ENCODE measurements at regions not wholly inside any gene's neighbourhood (a gene's known extent, or its start where the extent isn't known, plus 50 kb on each side); places are given as distances from the start of the nearest gene placed in this dataset.

DNA sequence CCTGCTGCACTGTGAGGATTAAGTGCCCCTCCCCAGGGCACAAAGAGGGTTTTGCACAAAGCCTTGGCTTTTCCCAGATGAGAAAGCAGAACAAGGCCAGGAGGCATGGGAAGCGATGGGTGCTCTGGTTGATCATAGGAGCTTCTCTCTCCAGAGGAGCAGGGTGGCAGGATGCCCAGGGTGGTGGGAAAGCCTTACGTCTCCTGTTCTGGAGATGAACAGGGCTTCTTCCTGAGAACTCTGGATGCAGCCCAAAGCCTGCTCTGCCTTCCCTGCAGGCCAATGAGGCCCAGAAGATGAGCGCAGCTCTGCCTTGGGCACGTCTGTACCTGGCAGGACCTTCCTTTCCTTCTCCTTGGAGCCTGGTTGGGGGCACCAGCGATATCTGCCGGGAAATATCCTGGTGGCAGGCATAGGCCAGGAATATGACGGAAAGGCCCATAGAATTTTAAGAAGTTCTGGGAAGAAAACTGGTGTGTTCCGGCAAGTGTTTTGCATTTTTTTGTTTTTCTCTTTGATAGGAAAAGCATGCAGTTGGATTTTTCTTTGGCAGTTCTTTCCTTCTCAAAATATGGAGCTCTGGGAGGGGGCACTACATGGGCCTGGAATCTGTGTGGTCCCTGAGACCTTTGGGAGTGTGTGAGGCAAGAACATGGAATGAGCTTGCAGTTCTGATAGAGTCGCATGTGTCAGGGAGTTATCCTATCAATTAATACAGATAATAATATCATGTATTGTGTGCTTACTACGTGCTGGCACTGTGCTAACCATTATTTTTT lies 253.2 kb upstream of the KLF4 start:
- no peaks in the 10 kb centered on the region for H3K4me1 ChIP-seq (ENCODE audit: control insufficient read depth, insufficient read depth, low read length)
- H3K4me3 ChIP-seq (ENCODE audit: insufficient read depth, low read depth, low read length) = no peak overlapping the region
- no peaks in the 10 kb centered on the region for H3K9me3 ChIP-seq (ENCODE audit: control insufficient read depth, low read length)
- 93 to 95% methylated on average over 8 to 10 of the region's 10 CpGs for WGBS, 2 experiments
- H3K27me3 ChIP-seq (ENCODE audit: control insufficient read depth, insufficient read depth, low read length, poor library complexity, severe bottlenecking) = no peaks in the 10 kb centered on the region
- H3K27ac ChIP-seq (ENCODE audit: insufficient read depth, low read depth, low read length, poor library complexity, severe bottlenecking) = no peak overlapping the region
- H3K36me3 ChIP-seq (ENCODE audit: control insufficient read depth, insufficient read depth, low read length) = no peaks in the 10 kb centered on the region

- no peaks in the 10 kb centered on the region for H3K27me3 ChIP-seq (ENCODE audit: control insufficient read depth, insufficient read depth, low read length, poor library complexity, severe bottlenecking)
Measured at GRCh38 chr9:107740088-107740980, 250.8 kb upstream of the KLF4 start.

DNA sequence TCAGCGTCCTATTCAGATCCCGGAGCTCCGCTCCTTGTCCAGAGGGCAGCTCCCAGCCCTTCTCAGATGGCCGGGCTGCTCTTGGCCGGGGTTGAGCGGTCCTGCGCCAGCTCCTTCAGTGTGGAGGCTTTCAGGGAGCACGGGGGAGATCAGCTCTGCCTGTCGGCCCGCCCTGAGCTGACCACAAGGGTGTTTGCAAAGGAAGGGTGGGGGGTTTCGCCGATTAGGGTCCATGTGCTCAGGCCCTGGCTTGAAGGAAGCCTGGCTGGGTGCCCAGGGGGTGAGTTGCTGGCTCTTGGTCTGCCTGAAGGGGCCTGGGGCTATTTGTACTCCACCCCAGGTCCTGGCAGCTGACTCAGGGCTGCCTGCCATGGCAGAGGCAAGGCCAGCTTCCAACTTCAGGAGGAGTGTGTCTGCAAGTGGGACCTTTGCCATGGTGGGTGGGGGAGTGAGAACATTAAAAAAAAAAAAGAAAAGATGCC lies 250.1 kb upstream of the KLF4 start:
- no peaks in the 10 kb centered on the region for H3K9me3 ChIP-seq (ENCODE audit: control insufficient read depth, low read length)
- H3K4me1 ChIP-seq (ENCODE audit: control insufficient read depth, insufficient read depth, low read length) = no peaks in the 10 kb centered on the region
- H3K27me3 ChIP-seq (ENCODE audit: control insufficient read depth, insufficient read depth, low read length, poor library complexity, severe bottlenecking) = no peaks in the 10 kb centered on the region
- H3K27ac ChIP-seq (ENCODE audit: insufficient read depth, low read depth, low read length, poor library complexity, severe bottlenecking) = no peak overlapping the region
- 91 to 92% methylated on average over 12 of the region's 12 CpGs for WGBS, 2 experiments
- H3K36me3 ChIP-seq (ENCODE audit: control insufficient read depth, insufficient read depth, low read length) = no peaks in the 10 kb centered on the region
- no peak overlapping the region for H3K4me3 ChIP-seq (ENCODE audit: insufficient read depth, low read depth, low read length)

More at GRCh38 chr9:107740088-107740980, 250.8 kb upstream of the KLF4 start:
- H3K27ac ChIP-seq (ENCODE audit: insufficient read depth, low read depth, low read length, poor library complexity, severe bottlenecking) = no peak overlapping the region
- no peaks in the 10 kb centered on the region for H3K9me3 ChIP-seq (ENCODE audit: control insufficient read depth, low read length)
- no peaks in the 10 kb centered on the region for H3K36me3 ChIP-seq (ENCODE audit: control insufficient read depth, insufficient read depth, low read length)
- no peak overlapping the region for H3K4me3 ChIP-seq (ENCODE audit: insufficient read depth, low read depth, low read length)
- 85 to 87% methylated on average over 9 to 10 of the region's 10 CpGs for WGBS, 2 experiments
- no peaks in the 10 kb centered on the region for H3K4me1 ChIP-seq (ENCODE audit: control insufficient read depth, insufficient read depth, low read length)

GRCh38 chr9:107738789-107739188 lies 249.2 kb upstream of the KLF4 start:
- Histone ChIP-seq H3K27ac (ENCODE audit: insufficient read depth, low read depth, low read length, poor library complexity, severe bottlenecking) (no peak overlapping the region), H3K4me1 (ENCODE audit: control insufficient read depth, insufficient read depth, low read length) (no peaks in the 10 kb centered on the region), H3K4me3 (ENCODE audit: insufficient read depth, low read depth, low read length) (no peak overlapping the region), H3K36me3 (ENCODE audit: control insufficient read depth, insufficient read depth, low read length) (no peaks in the 10 kb centered on the region), H3K9me3 (ENCODE audit: control insufficient read depth, low read length) (no peaks in the 10 kb centered on the region), H3K27me3 (ENCODE audit: control insufficient read depth, insufficient read depth, low read length, poor library complexity, severe bottlenecking) (no peaks in the 10 kb centered on the region)
- WGBS, 2 experiments = 97 to 99% methylated on average over 2 of the region's 2 CpGs

- Histone ChIP-seq H3K9me3 (ENCODE audit: control insufficient read depth, low read length) (no peaks in the 10 kb centered on the region), H3K27ac (ENCODE audit: insufficient read depth, low read depth, low read length, poor library complexity, severe bottlenecking) (no peak overlapping the region), H3K36me3 (ENCODE audit: control insufficient read depth, insufficient read depth, low read length) (no peaks in the 10 kb centered on the region), H3K4me1 (ENCODE audit: control insufficient read depth, insufficient read depth, low read length) (no peaks in the 10 kb centered on the region), H3K4me3 (ENCODE audit: insufficient read depth, low read depth, low read length) (no peak overlapping the region), H3K27me3 (ENCODE audit: control insufficient read depth, insufficient read depth, low read length, poor library complexity, severe bottlenecking) (no peaks in the 10 kb centered on the region)
- WGBS, 2 experiments = 85 to 89% methylated on average over 17 of the region's 17 CpGs
Measured at GRCh38 chr9:107737987-107738743, 248.6 kb upstream of the KLF4 start.

DNA sequence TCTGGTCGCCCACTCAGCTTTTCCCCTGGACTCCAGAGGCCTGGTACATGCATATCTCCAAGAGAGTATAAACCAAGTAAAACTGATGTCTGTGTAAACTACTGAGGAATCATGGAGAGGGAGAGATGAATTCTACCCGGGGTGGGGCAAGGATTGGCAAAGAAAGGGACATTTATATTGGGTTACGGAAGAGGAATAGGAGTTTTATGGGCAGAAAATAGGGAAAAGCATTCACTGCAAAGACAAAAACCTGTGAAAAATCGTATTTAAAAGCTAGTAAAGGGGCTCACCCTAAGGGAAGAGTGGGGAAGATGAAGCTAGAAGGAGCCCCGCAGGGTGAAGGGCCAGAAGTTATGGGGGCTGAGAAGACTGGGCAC lies 248.0 kb upstream of the KLF4 start:
- no peak overlapping the region for H3K27ac ChIP-seq (ENCODE audit: insufficient read depth, low read depth, low read length, poor library complexity, severe bottlenecking)
- 91 to 94% methylated on average over 5 of the region's 5 CpGs for WGBS, 2 experiments
- H3K4me1 ChIP-seq (ENCODE audit: control insufficient read depth, insufficient read depth, low read length) = no peaks in the 10 kb centered on the region
- no peaks in the 10 kb centered on the region for H3K9me3 ChIP-seq (ENCODE audit: control insufficient read depth, low read length)
- H3K36me3 ChIP-seq (ENCODE audit: control insufficient read depth, insufficient read depth, low read length) = no peaks in the 10 kb centered on the region
- H3K27me3 ChIP-seq (ENCODE audit: control insufficient read depth, insufficient read depth, low read length, poor library complexity, severe bottlenecking) = no peaks in the 10 kb centered on the region
- no peak overlapping the region for H3K4me3 ChIP-seq (ENCODE audit: insufficient read depth, low read depth, low read length)

GRCh38 chr9:107735821-107736220 lies 246.3 kb upstream of the KLF4 start:
- Histone ChIP-seq H3K4me3 (ENCODE audit: insufficient read depth, low read depth, low read length) (no peak overlapping the region), H3K9me3 (ENCODE audit: control insufficient read depth, low read length) (no peaks in the 10 kb centered on the region), H3K36me3 (ENCODE audit: control insufficient read depth, insufficient read depth, low read length) (no peaks in the 10 kb centered on the region), H3K27me3 (ENCODE audit: control insufficient read depth, insufficient read depth, low read length, poor library complexity, severe bottlenecking) (no peaks in the 10 kb centered on the region), H3K27ac (ENCODE audit: insufficient read depth, low read depth, low read length, poor library complexity, severe bottlenecking) (no peak overlapping the region), H3K4me1 (ENCODE audit: control insufficient read depth, insufficient read depth, low read length) (no peaks in the 10 kb centered on the region)
- WGBS, 2 experiments = 92 to 98% methylated on average over 1 of the region's 1 CpG

GRCh38 chr9:107734256-107735013 lies 244.9 kb upstream of the KLF4 start:
- Histone ChIP-seq H3K27me3 (ENCODE audit: control insufficient read depth, insufficient read depth, low read length, poor library complexity, severe bottlenecking) (no peaks in the 10 kb centered on the region), H3K27ac (ENCODE audit: insufficient read depth, low read depth, low read length, poor library complexity, severe bottlenecking) (no peak overlapping the region), H3K4me3 (ENCODE audit: insufficient read depth, low read depth, low read length) (no peak overlapping the region), H3K4me1 (ENCODE audit: control insufficient read depth, insufficient read depth, low read length) (no peaks in the 10 kb centered on the region), H3K36me3 (ENCODE audit: control insufficient read depth, insufficient read depth, low read length) (no peaks in the 10 kb centered on the region), H3K9me3 (ENCODE audit: control insufficient read depth, low read length) (no peaks in the 10 kb centered on the region)
- WGBS, 2 experiments = 92 to 94% methylated on average over 9 of the region's 9 CpGs

- no peak overlapping the region for H3K27ac ChIP-seq (ENCODE audit: insufficient read depth, low read depth, low read length, poor library complexity, severe bottlenecking)
Measured at GRCh38 chr9:107733523-107733894, 243.9 kb upstream of the KLF4 start.

More at GRCh38 chr9:107733523-107733894, 243.9 kb upstream of the KLF4 start:
- H3K27me3 ChIP-seq (ENCODE audit: control insufficient read depth, insufficient read depth, low read length, poor library complexity, severe bottlenecking) = no peaks in the 10 kb centered on the region
- H3K9me3 ChIP-seq (ENCODE audit: control insufficient read depth, low read length) = no peaks in the 10 kb centered on the region
- no peaks in the 10 kb centered on the region for H3K36me3 ChIP-seq (ENCODE audit: control insufficient read depth, insufficient read depth, low read length)
- H3K4me3 ChIP-seq (ENCODE audit: insufficient read depth, low read depth, low read length) = no peak overlapping the region
- H3K4me1 ChIP-seq (ENCODE audit: control insufficient read depth, insufficient read depth, low read length) = no peaks in the 10 kb centered on the region
- WGBS, 2 experiments = 92 to 94% methylated on average over 5 of the region's 5 CpGs
